ENCODE measurements at regions not wholly inside any gene's neighbourhood (a gene's known extent, or its start where the extent isn't known, plus 50 kb on each side); places are given as distances from the start of the nearest gene placed in this dataset.

DNA sequence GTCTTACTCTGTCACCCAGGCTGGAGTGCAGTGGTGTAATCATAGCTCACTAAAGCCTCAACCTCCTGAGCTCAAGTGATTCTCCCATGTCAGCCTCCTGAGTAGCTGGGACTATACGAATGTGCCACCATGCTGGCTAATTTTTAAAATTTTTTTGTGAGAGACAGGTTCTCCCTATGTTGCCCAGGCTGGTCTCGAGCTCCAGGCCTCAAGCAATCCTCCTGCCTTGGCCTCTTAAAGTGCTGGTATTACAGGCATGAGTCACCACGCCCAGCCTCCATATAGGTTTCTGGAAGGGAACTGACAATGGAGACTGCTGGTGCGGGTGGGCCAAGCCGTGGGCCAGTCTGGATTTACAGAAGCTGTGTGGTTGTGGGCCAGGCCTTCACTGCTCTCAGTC lies 189.2 kb downstream of the URI1 start:
- Histone ChIP-seq H3K4me1 (peaks cover 0 to 12% (median 7%) of the 10 kb centered on the region in 10 experiments; a peak in 11 of 20 replicates), H3K36me3 (no peaks in the 10 kb centered on the region), H3K4me2 (no peak overlapping the region), H3K27me3 (no peaks in the 10 kb centered on the region), H3K9ac (no peak overlapping the region), H3K27ac (no peak overlapping the region), H3K4me3 (no peak overlapping the region), H3K9me3 (replicated peaks in 1 of 11) (no peaks in the 10 kb centered on the region), H4K20me1 (no peaks in the 10 kb centered on the region)
- TF ChIP-seq Cebpa-rat (IDR thresholded peaks at IDR 0.05): no peak

DNA sequence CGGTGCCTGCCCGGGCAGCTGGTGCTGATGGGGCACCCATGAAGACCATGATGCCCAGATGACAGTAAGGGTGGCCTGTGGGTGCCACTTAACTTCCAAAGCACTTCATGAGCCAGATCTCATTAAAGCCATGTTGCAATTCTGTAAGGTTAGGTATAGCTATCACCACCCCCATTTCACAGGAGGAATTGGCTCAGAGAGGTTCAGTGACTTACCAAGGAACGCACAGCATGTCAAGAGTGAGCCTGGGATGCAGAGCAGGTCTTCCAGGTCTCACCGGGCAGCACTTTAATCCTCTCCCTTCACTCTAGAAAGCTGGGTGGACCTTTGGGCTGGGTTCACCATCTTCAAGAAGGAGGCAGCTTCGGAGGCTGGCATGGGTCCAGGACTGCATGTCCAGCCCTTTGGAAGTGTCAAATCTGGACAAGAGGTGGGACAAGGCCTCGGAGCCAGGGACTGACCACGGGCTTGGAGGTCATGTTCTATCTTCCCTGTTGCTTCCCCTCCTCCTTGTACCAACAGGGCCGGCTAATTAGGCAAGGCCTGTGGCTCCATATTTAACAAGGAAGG lies 189.8 kb downstream of the URI1 start:
- no peak overlapping the region for H3K27ac ChIP-seq
- no peaks in the 10 kb centered on the region for H3K9me3 ChIP-seq (replicated peaks in 1 of 11)
- TF ChIP-seq Cebpa-rat (IDR thresholded peaks at IDR 0.05): no peak
- no peaks in the 10 kb centered on the region for H3K27me3 ChIP-seq
- H3K9ac ChIP-seq: no peak overlapping the region
- peaks cover 0 to 12% (median 7%) of the 10 kb centered on the region in 10 experiments; a peak in 11 of 20 replicates for H3K4me1 ChIP-seq
- no peaks in the 10 kb centered on the region for H4K20me1 ChIP-seq
- no peak overlapping the region for H3K4me2 ChIP-seq
- H3K4me3 ChIP-seq: no peak overlapping the region
- no peaks in the 10 kb centered on the region for H3K36me3 ChIP-seq

DNA sequence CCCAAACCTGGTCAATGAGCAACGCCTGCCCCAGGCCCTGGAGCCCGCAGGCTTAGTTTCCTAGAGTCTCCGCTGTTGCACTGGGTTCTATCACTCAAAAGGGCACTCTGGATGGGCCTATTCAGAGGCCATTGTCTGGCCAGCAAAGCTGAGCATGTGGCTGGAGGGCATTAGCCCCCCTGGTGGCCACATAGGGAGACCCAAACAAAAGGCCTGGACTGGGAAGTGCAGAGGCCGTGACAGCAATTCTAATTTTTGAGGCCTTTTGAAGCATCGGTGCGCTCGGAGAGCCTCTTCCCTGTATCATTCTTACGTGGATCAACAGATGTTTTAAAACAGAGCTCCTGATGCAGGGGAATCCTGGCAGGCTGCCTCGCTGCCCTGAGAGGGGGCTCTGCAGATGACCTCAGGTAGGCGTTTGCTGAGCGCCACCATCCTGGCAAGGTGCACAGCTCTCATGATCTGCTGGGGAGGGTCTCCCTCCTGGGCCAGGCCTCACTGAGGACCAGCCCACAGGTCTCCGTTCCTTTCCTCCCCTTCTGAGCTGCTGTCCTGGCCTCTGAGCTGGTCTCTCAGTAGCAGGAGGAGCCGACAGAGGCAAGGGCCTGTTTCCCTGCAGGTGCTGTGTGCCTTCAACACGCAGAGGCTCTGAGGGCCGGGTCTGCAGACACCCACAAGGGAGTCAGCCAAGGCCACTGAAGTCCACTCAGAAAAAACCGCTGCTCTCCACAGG lies 190.5 kb downstream of the URI1 start:
- TF ChIP-seq Cebpa-rat (IDR thresholded peaks at IDR 0.05): no peak
- Histone ChIP-seq H3K4me2 (no peak overlapping the region), H3K4me3 (no peak overlapping the region), H3K36me3 (no peaks in the 10 kb centered on the region), H3K27ac (no peak overlapping the region), H3K9me3 (replicated peaks in 1 of 11) (no peaks in the 10 kb centered on the region), H3K4me1 (peaks cover 0 to 12% (median 7%) of the 10 kb centered on the region in 10 experiments; a peak in 11 of 20 replicates), H4K20me1 (no peaks in the 10 kb centered on the region), H3K27me3 (no peaks in the 10 kb centered on the region), H3K9ac (no peak overlapping the region)

DNA sequence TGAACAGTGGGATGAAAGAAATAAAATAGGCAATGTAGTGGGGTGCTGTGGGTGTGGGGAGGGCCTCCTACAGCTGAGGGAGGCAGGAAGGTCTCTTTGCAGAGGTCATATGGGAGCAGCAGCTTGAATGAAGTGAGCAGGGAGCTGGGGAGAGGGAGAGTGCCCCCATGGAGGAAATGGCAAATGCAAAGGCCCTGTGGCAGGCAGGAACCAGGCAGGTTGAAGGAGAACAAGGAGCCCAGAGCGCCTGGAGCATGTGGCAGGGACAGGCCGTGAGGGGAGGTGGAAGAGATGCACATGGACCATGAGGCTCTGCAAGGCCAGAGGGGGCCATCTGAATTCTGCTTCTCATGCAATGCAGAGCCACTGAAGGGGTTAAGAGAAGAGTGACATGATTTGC lies 191.8 kb downstream of the URI1 start:
- Histone ChIP-seq H3K27me3 (no peaks in the 10 kb centered on the region), H3K9ac (no peak overlapping the region), H3K4me3 (no peak overlapping the region), H3K36me3 (no peaks in the 10 kb centered on the region), H4K20me1 (no peaks in the 10 kb centered on the region), H3K4me1 (peaks cover 0 to 15% (median 7%) of the 10 kb centered on the region in 10 experiments; a peak in 11 of 20 replicates), H3K4me2 (no peak overlapping the region), H3K9me3 (replicated peaks in 1 of 11) (no peaks in the 10 kb centered on the region), H3K27ac (no peak overlapping the region)
- TF ChIP-seq Cebpa-rat (IDR thresholded peaks at IDR 0.05): no peak

DNA sequence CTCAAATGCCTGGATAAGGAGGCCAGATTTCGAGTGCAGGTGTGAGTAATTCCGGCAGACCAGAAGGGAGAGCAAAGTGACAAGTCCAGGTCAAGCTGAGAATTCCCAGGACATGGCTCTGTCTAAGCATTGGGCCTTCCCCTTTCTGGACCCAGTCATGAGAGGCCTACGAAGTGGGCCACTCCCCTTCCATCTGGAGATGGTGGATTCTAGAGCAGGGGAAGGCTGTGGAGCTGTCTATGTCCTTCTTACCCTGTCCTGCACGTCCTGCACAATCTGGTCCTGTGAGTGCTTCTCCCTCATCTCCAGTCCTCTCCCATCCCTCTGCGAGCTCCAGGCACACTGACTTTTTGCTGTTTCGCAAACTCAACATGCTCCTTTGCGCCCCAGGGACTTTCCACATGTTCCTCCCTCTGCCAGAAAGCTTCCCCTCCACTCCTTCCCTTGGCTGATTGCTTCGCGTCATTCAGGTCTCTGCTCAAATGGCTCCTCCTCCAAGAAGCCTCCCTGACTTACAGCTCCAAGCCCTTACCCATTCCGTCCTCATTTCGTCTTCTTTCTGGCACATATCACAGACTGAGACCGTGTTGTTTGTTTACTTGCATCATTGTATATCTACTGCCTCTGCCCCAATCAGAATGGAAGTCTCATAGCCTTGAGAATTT lies 193.2 kb downstream of the URI1 start:
- no peak for TF ChIP-seq Cebpa-rat (IDR thresholded peaks at IDR 0.05)
- H3K4me3 ChIP-seq: no peak overlapping the region

DNA sequence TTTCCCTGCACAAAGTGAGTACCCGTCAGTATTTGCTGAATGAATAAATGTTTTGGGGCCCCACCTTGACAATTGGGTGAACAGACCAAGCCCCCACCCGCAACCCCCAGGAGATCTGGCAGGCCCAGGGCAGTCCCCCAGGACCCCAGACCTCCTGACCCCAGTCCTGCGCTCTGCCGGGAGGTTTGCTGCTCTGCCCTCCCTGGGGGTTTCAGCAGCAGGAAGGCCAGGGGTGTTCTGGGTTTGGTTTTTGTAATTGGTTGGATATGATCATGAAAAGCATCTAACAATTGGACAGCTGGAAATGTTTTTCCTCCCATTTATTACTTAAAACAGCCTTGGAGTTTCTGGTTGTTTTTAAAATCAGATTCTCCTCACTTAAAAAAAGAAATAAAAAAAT lies 193.8 kb downstream of the URI1 start:
- no peak overlapping the region for H3K27ac ChIP-seq
- H3K4me2 ChIP-seq: peak overlapping the region in 7 of 11 experiments; percentile 10 to 49 (median 26); a peak in 9 of 22 replicates
- no peak overlapping the region for H3K4me3 ChIP-seq
- no peaks in the 10 kb centered on the region for H4K20me1 ChIP-seq
- H3K4me1 ChIP-seq: peaks cover 0 to 15% (median 7%) of the 10 kb centered on the region in 10 experiments; a peak in 11 of 20 replicates
- no peaks in the 10 kb centered on the region for H3K27me3 ChIP-seq
- H3K36me3 ChIP-seq: no peaks in the 10 kb centered on the region
- no peak overlapping the region for H3K9ac ChIP-seq
- TF ChIP-seq Cebpa-rat (IDR thresholded peaks at IDR 0.05): no peak
- H3K9me3 ChIP-seq (replicated peaks in 1 of 11): no peaks in the 10 kb centered on the region

More for the DNA sequence above, 193.2 kb downstream of the URI1 start:
- no peak overlapping the region for H3K27ac ChIP-seq
- no peaks in the 10 kb centered on the region for H3K27me3 ChIP-seq
- no peaks in the 10 kb centered on the region for H3K36me3 ChIP-seq
- no peaks in the 10 kb centered on the region for H4K20me1 ChIP-seq
- H3K4me2 ChIP-seq: peak overlapping the region in 7 of 11 experiments; percentile 10 to 49 (median 26); a peak in 9 of 22 replicates
- no peak overlapping the region for H3K9ac ChIP-seq
- no peaks in the 10 kb centered on the region for H3K9me3 ChIP-seq (replicated peaks in 1 of 11)
- peaks cover 0 to 15% (median 7%) of the 10 kb centered on the region in 10 experiments; a peak in 11 of 20 replicates for H3K4me1 ChIP-seq

DNA sequence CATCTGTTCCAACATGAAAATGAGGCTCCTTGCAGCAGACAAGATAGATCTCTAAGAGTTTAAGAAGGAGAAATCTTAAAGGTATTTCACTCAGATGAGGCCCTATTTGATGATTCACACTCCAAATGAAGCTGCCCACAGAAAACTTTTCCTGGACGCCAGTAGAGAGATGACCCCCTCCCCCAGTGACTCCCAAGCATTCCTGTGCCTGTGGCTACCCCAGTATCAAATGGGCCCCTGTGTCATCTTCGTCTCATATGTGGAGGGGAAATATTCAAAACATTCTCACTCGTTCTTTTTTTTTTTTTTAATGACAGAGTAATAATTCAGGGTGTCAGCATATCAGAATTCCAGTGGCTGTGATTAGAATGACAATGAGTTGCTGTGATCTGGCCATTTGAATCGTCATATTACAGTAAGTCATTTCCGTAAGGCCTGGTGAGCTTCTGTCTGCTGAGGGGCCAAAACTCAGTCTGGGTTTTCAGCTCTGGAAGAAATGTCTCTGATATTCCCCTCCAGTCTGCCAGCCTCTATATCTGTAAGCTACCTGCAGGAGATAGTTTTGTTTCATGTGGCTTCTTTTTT lies 194.7 kb downstream of the URI1 start:
- Histone ChIP-seq H3K9ac (no peak overlapping the region), H3K4me3 (no peak overlapping the region), H3K27me3 (no peaks in the 10 kb centered on the region), H3K27ac (no peak overlapping the region), H3K4me2 (no peak overlapping the region), H3K36me3 (no peaks in the 10 kb centered on the region), H3K9me3 (replicated peaks in 1 of 11) (no peaks in the 10 kb centered on the region), H3K4me1 (peaks cover 0 to 15% (median 7%) of the 10 kb centered on the region in 10 experiments; a peak in 11 of 20 replicates), H4K20me1 (no peaks in the 10 kb centered on the region)
- no peak for TF ChIP-seq Cebpa-rat (IDR thresholded peaks at IDR 0.05)

DNA sequence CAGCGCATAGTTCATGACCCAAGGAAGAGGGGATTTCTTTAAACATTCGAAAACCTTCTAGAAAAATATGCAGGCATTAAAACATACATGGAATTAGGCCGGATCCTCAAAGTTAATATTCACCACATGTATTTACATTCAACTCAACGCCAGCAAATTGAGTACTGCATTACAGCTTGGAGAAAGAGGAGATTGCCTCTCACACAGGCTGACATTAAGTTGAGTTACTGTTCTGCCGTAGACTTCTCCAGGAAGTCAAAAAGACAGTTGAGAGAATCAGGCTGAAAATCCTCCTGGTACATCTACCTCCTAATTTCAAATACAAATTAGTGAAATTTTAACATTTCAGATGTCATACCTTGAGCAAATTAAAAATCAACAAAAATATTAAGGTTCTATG lies 195.7 kb downstream of the URI1 start:
- Histone ChIP-seq H3K27me3 (no peaks in the 10 kb centered on the region), H4K20me1 (no peaks in the 10 kb centered on the region)
- TF ChIP-seq Cebpa-rat (IDR thresholded peaks at IDR 0.05): no peak

DNA sequence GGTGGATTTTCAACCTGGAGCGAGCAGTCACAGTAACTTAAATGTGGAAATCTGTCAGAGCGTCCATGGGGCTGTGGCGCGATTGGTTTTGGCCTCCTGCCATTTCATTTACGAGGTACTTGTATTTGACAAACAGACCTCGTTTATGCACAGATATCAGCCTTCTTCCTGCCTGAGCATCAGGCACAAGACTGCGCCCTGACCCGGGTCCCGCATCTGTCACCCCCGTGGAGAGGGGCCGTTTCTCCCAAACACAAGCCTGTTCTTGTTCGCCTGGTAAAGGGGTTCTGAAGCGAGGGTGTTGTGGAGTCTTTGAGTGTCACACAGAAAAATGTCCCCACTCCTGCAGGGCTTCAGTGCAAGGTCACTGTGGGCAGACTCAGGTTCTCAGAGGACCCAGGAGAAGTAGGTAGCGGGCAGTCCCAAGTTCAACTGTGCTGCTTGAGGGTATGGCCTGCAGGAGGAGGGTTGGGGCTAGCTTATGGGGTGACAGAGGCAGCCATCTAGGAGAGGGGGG lies 202.3 kb downstream of the URI1 start:
- no peaks in the 10 kb centered on the region for H3K36me3 ChIP-seq
- H3K9ac ChIP-seq: no peak overlapping the region
- H3K9me3 ChIP-seq (replicated peaks in 1 of 11): no peaks in the 10 kb centered on the region
- H3K4me1 ChIP-seq: no peaks in the 10 kb centered on the region
- H3K4me2 ChIP-seq: no peak overlapping the region
- no peak overlapping the region for H3K27ac ChIP-seq
- no peak overlapping the region for H3K4me3 ChIP-seq
- no peak for TF ChIP-seq Cebpa-rat (IDR thresholded peaks at IDR 0.05)
- no peaks in the 10 kb centered on the region for H3K27me3 ChIP-seq
- H4K20me1 ChIP-seq: no peaks in the 10 kb centered on the region

More for the DNA sequence above, 195.7 kb downstream of the URI1 start:
- no peak overlapping the region for H3K9ac ChIP-seq
- no peak overlapping the region for H3K4me3 ChIP-seq
- no peaks in the 10 kb centered on the region for H3K9me3 ChIP-seq (replicated peaks in 1 of 11)
- H3K36me3 ChIP-seq: no peaks in the 10 kb centered on the region
- H3K27ac ChIP-seq: no peak overlapping the region
- peaks cover 0 to 15% (median 7%) of the 10 kb centered on the region in 10 experiments; a peak in 11 of 20 replicates for H3K4me1 ChIP-seq
- no peak overlapping the region for H3K4me2 ChIP-seq

All from BLaER1 treated with 17β-estradiol and CSF1 and Interleukin-3, amounts not matched to agents 10 nM and 100 nM (cell line).